H1 (cell line): ENCODE measurements at regions not wholly inside any gene's neighbourhood (a gene's known extent, or its start where the extent isn't known, plus 50 kb on each side); places are given as distances from the start of the nearest gene placed in this dataset.

Experiments used
- CTCF ChIA-PET: fragments of 300-600 bp; sonication (Branson Sonifier 250); formaldehyde crosslinking; loops from one replicate; lab custom pipeline; 2021; ENCODE audit not compliant: partially characterized antibody; lab: Charles Lee
- POLR2A ChIA-PET: fragments of 300-600 bp; sonication (Branson Sonifier 250); formaldehyde crosslinking; loops from one replicate; lab custom pipeline; 2021; ENCODE audit warnings: inconsistent platforms; ENCODE audit not compliant: partially characterized antibody; lab: Charles Lee
- DNase-seq, 2 experiments: peaks; one replicate each; pipeline versions ENCODE4 v3.0.0 to v3.0.0-alpha.2; 2010 to 2022; ENCODE audit warnings: low spot score in 2 of 2, low read depth in 1 of 2, mixed read lengths in 1 of 2
- FAIRE-seq: peaks from 2 replicates; lab custom pipeline; 2011; peaks lifted over from hg19 to GRCh38; lab: Jason Lieb, UNC
- H2AFZ ChIP-seq: 2 replicates; pipeline ENCODE4 v1.8.1; 2012; ENCODE audit warnings: low read length, inconsistent platforms
- H2AK5ac ChIP-seq: 2 replicates; pipeline ENCODE4 v1.6.1; 2013; ENCODE audit warnings: low read depth, low read length
- H2BK120ac ChIP-seq: replicated peaks from 2 replicates; pipeline ENCODE3; 2013; ENCODE audit warnings: low read depth, low read length, inconsistent platforms
- H2BK12ac ChIP-seq: 2 replicates; pipeline ENCODE4 v1.6.1; 2013; ENCODE audit warnings: low read depth, low read length
- H2BK15ac ChIP-seq: 2 replicates; pipeline ENCODE4 v1.6.1; 2013; ENCODE audit warnings: low read length
- H2BK20ac ChIP-seq: 2 replicates; pipeline ENCODE4 v1.6.1; 2013; ENCODE audit warnings: low read length
- H2BK5ac ChIP-seq: 2 replicates; pipeline ENCODE4 v1.6.1; 2013; ENCODE audit warnings: low read depth, low read length
- H3K14ac ChIP-seq: 2 replicates; pipeline ENCODE4 v1.6.1; 2013; ENCODE audit warnings: inconsistent platforms; ENCODE audit not compliant: insufficient read length
- H3K18ac ChIP-seq: 2 replicates; pipeline ENCODE4 v1.6.1; 2013; ENCODE audit warnings: low read length; ENCODE audit errors: extremely low read depth
- H3K23ac ChIP-seq: 2 replicates; pipeline ENCODE4 v1.6.1; 2013; ENCODE audit warnings: inconsistent platforms; ENCODE audit not compliant: insufficient read length
- H3K23me2 ChIP-seq: 2 replicates; pipeline ENCODE4 v1.6.1; 2013; ENCODE audit warnings: low read depth, low read length
- H3K27ac ChIP-seq: 2 replicates; pipeline ENCODE4 v1.6.1; 2011; ENCODE audit warnings: low read depth, low read length, inconsistent platforms
- H3K27me3 ChIP-seq, 4 experiments: replicated peaks in 1 of 4; 1 replicate in 1 of 4; 2 replicates in 3 of 4; pipeline versions ENCODE4 v1.6.1 to v1.8.1; 2011 to 2013; ENCODE audit warnings: low read length in 3 of 4, mild to moderate bottlenecking in 3 of 4, inconsistent platforms in 2 of 4, mixed read lengths in 2 of 4, moderate library complexity in 1 of 4; ENCODE audit not compliant: control insufficient read depth in 3 of 4, insufficient read depth in 3 of 4; ENCODE audit errors: extremely low read depth in 1 of 4
- H3K36me3 ChIP-seq, 4 experiments: 2 replicates each; pipeline versions ENCODE4 v1.6.1 to v1.8.1; 2011 to 2013; ENCODE audit warnings: mild to moderate bottlenecking in 4 of 4, low read length in 3 of 4, moderate library complexity in 2 of 4, control low read depth in 1 of 4, inconsistent platforms in 1 of 4; ENCODE audit not compliant: insufficient read depth in 4 of 4, control insufficient read depth in 2 of 4
- H3K4ac ChIP-seq: replicated peaks from 2 replicates; pipeline ENCODE3; 2013; ENCODE audit warnings: low read length, low read depth, mixed read lengths, inconsistent platforms; ENCODE audit not compliant: insufficient read length
- H3K4me1 ChIP-seq, 4 experiments: replicated peaks in 1 of 4; 1 replicate in 1 of 4; 2 replicates in 3 of 4; pipeline versions ENCODE4 v1.6.1 to v1.8.1; 2011 to 2013; ENCODE audit warnings: low read length in 3 of 4, inconsistent platforms in 2 of 4, mixed read lengths in 1 of 4; ENCODE audit not compliant: insufficient read depth in 4 of 4, control insufficient read depth in 3 of 4
- H3K4me2 ChIP-seq, 2 experiments: 2 replicates each; pipeline versions ENCODE4 v1.6.1 to v1.8.1; 2011 to 2013; ENCODE audit warnings: low read depth in 2 of 2, low read length in 2 of 2, control low read depth in 1 of 2, inconsistent platforms in 1 of 2, mild to moderate bottlenecking in 1 of 2; ENCODE audit not compliant: insufficient read depth in 1 of 2
- H3K4me3 ChIP-seq, 4 experiments: fragments of 200-600, 300-600 bp in 1 of 4; sonication (generic), shearing (Covaris generic), sonication (Bioruptor Twin) in 1 of 4; 2 replicates each; pipeline versions ENCODE4 v1.5.1 to v1.8.1; 2011 to 2016; ENCODE audit warnings: low read length in 4 of 4, low read depth in 3 of 4, control low read depth in 2 of 4, inconsistent platforms in 2 of 4, mild to moderate bottlenecking in 2 of 4, mixed read lengths in 1 of 4, moderate library complexity in 1 of 4; ENCODE audit not compliant: insufficient read depth in 2 of 4; ENCODE audit errors: extremely low read depth in 1 of 4
- H3K56ac ChIP-seq: replicated peaks from 2 replicates; pipeline ENCODE3; 2013; ENCODE audit warnings: low read depth, mild to moderate bottlenecking, mixed read lengths, low read length, inconsistent platforms; ENCODE audit not compliant: insufficient read length
- H3K79me1 ChIP-seq: 2 replicates; pipeline ENCODE4 v1.6.1; 2013; ENCODE audit warnings: low read depth, low read length, control low read depth
- H3K79me2 ChIP-seq, 2 experiments: 2 replicates each; pipeline versions ENCODE4 v1.6.1 to v1.8.1; 2012 to 2013; ENCODE audit warnings: low read length in 2 of 2, mild to moderate bottlenecking in 2 of 2, inconsistent platforms in 1 of 2; ENCODE audit not compliant: insufficient read depth in 2 of 2, control insufficient read depth in 1 of 2
- H3K9ac ChIP-seq, 4 experiments: replicated peaks in 1 of 4; 1 replicate in 1 of 4; 2 replicates in 3 of 4; pipeline versions ENCODE4 v1.6.1 to v1.8.1; 2011 to 2013; ENCODE audit warnings: low read depth in 3 of 4, low read length in 3 of 4, control low read depth in 2 of 4, mild to moderate bottlenecking in 2 of 4, moderate library complexity in 2 of 4, inconsistent platforms in 1 of 4; ENCODE audit errors: extremely low read depth in 1 of 4
- H3K9me3 ChIP-seq, 2 experiments: 2 replicates each; pipeline versions ENCODE4 v1.6.1 to v1.8.1; 2012 to 2013; ENCODE audit warnings: mild to moderate bottlenecking in 2 of 2, moderate library complexity in 2 of 2, control low read depth in 1 of 2, inconsistent platforms in 1 of 2, low read depth in 1 of 2, low read length in 1 of 2, mixed read lengths in 1 of 2; ENCODE audit not compliant: insufficient read depth in 2 of 2
- H4K20me1 ChIP-seq, 2 experiments: replicated peaks in 1 of 2; 2 replicates each; pipeline versions ENCODE3 to v1.8.1; 2011 to 2013; ENCODE audit warnings: inconsistent platforms in 2 of 2, low read length in 2 of 2, mild to moderate bottlenecking in 1 of 2; ENCODE audit not compliant: insufficient read depth in 2 of 2, control insufficient read depth in 1 of 2
- H4K5ac ChIP-seq: 2 replicates; pipeline ENCODE4 v1.6.1; 2013; ENCODE audit warnings: low read length, low read depth, mixed read lengths, inconsistent platforms; ENCODE audit not compliant: insufficient read length
- H4K8ac ChIP-seq: 2 replicates; pipeline ENCODE4 v1.8.0; 2013; ENCODE audit warnings: mild to moderate bottlenecking, moderate library complexity, low read length, inconsistent platforms; ENCODE audit not compliant: insufficient read depth; ENCODE audit errors: extremely low read depth
- H4K91ac ChIP-seq: replicated peaks from 2 replicates; pipeline ENCODE3; 2013; ENCODE audit warnings: low read length, mixed read lengths, inconsistent platforms; ENCODE audit not compliant: insufficient read length
- CEBPB ChIP-seq: IDR thresholded peaks from 2 replicates; pipeline ENCODE4 v1.6.1; 2012; ENCODE audit warnings: low read depth, low read length
- MAFK ChIP-seq: IDR thresholded peaks from 2 replicates; pipeline ENCODE4 v1.6.1; 2012; ENCODE audit warnings: low read depth, mild to moderate bottlenecking, improper control_type of control experiment, low read length
- WGBS, 2 experiments: shearing (Covaris generic) in 1 of 2; methylation state at CpG; one replicate each; pipeline versions ENCODE4 v1.1.6 to v1.1.7; 2013 to 2015; ENCODE audit warnings: low lambda C conversion rate in 2 of 2, mixed read lengths in 2 of 2, inconsistent platforms in 1 of 2, low coverage in 1 of 2, missing lambda C conversion rate in 1 of 2; ENCODE audit not compliant: insufficient replicate concordance in 2 of 2, insufficient coverage in 1 of 2, insufficient read length in 1 of 2; ENCODE audit errors: extremely low coverage in 1 of 2, missing lambda C conversion rate in 1 of 2; 5-methylcytosine and 5-hydroxymethylcytosine counted together

GRCh38 chr4:20381005-20381404 is 129.3 kb downstream of the SLIT2 start:
- Histone ChIP-seq H3K9me3 (no peaks in the 10 kb centered on the region), H3K4ac (no peak overlapping the region), H4K20me1 (no peaks in the 10 kb centered on the region), H3K4me3 (no peak overlapping the region), H2BK120ac (no peak overlapping the region), H3K36me3 (no peaks in the 10 kb centered on the region), H3K14ac (no peak overlapping the region), H3K79me2 (no peaks in the 10 kb centered on the region), H3K9ac (no peak overlapping the region), H4K5ac (no peak overlapping the region), H4K8ac (no peak overlapping the region), H3K23ac (no peak overlapping the region), H3K56ac (no peak overlapping the region), H3K23me2 (no peaks in the 10 kb centered on the region), H3K79me1 (no peaks in the 10 kb centered on the region), H4K91ac (no peak overlapping the region), H2BK15ac (no peak overlapping the region), H2BK20ac (no peak overlapping the region), H3K4me2 (no peak overlapping the region), H2AFZ (no peak overlapping the region), H3K4me1 (peaks cover 0 to 3% (median 1%) of the 10 kb centered on the region in 4 experiments; a peak in 2 of 7 replicates), H2BK12ac (no peak overlapping the region), H2AK5ac (no peak overlapping the region), H2BK5ac (no peak overlapping the region), H3K27ac (no peak overlapping the region), H3K27me3 (no peaks in the 10 kb centered on the region), H3K18ac (no peak overlapping the region)
- WGBS, 2 experiments: 95% methylated on average over 9 of the region's 9 CpGs; no CpG with 5 or more reads in 1 of the 2 experiments
- ChIA-PET CTCF (interaction anchor here (0.5 kb wide), 1 partner anchor 475 kb away, joined by 3 read pairs; no protein-coding TSS in a partner anchor), POLR2A (no interaction called here)
- FAIRE-seq: no peak
- TF ChIP-seq CEBPB (peak; percentile 88), MAFK (no peak)
- DNase-seq: no peak
